ENCODE measurements at regions not wholly inside any gene's neighbourhood (a gene's known extent, or its start where the extent isn't known, plus 50 kb on each side); places are given as distances from the start of the nearest gene placed in this dataset.

- no peak overlapping the region for H3K4me3 ChIP-seq (ENCODE audit: insufficient read depth, low read depth, low read length)
- FAIRE-seq (no peak), DNase-seq (ENCODE audit: low read depth) (no peak)
- H3K4me1 ChIP-seq (ENCODE audit: insufficient read depth, low read length) = no peaks in the 10 kb centered on the region
- Mint-ChIP-seq H3K27ac (ENCODE audit: unreplicated experiment) (no peak overlapping the region), H3K27me3 (ENCODE audit: low read depth, unreplicated experiment) (peaks cover 1% of the 10 kb centered on the region), H3K4me1 (ENCODE audit: low read depth, unreplicated experiment) (no peaks in the 10 kb centered on the region), H3K36me3 (ENCODE audit: low read depth, unreplicated experiment) (no peaks in the 10 kb centered on the region), H3K9me3 (ENCODE audit: unreplicated experiment) (no peaks in the 10 kb centered on the region), H3K4me3 (ENCODE audit: unreplicated experiment) (no peak overlapping the region)
- no peak overlapping the region for H3K4me2 ChIP-seq (ENCODE audit: low read length)
- no peak overlapping the region for H3K9ac ChIP-seq (ENCODE audit: low read length)
- no peaks in the 10 kb centered on the region for H3K79me2 ChIP-seq (ENCODE audit: insufficient read depth, low read length)
- no peak overlapping the region for H2AFZ ChIP-seq (ENCODE audit: low read depth, low read length)
- no peaks in the 10 kb centered on the region for H3K27me3 ChIP-seq (ENCODE audit: insufficient read depth, low read length)
- H3K27ac ChIP-seq (ENCODE audit: low read depth, low read length) = no peak overlapping the region
- TF ChIP-seq EZH2 (IDR thresholded peaks at IDR 0.05; ENCODE audit: insufficient read depth, low read length) (no peak), CTCF (IDR thresholded peaks at IDR 0.05; ENCODE audit: insufficient read depth, low read depth, low read length) (no peak)
- no peaks in the 10 kb centered on the region for H3K9me3 ChIP-seq (ENCODE audit: insufficient read depth, low read depth, low read length)
- H3K36me3 ChIP-seq (ENCODE audit: insufficient read depth, low read length) = no peaks in the 10 kb centered on the region
- H4K20me1 ChIP-seq (ENCODE audit: insufficient read depth, low read length) = no peaks in the 10 kb centered on the region
Observed at GRCh38 chr1:166300767-166301166, 134.0 kb upstream of the FAM78B start.

GRCh38 chr1:166302989-166303758 is 136.4 kb upstream of the FAM78B start:
- Mint-ChIP-seq H3K4me1 (ENCODE audit: low read depth, unreplicated experiment) (no peaks in the 10 kb centered on the region), H3K27me3 (ENCODE audit: low read depth, unreplicated experiment) (peaks cover 5% of the 10 kb centered on the region), H3K36me3 (ENCODE audit: low read depth, unreplicated experiment) (no peaks in the 10 kb centered on the region), H3K27ac (ENCODE audit: unreplicated experiment) (no peak overlapping the region), H3K4me3 (ENCODE audit: unreplicated experiment) (no peak overlapping the region), H3K9me3 (ENCODE audit: unreplicated experiment) (no peaks in the 10 kb centered on the region)
- no peak overlapping the region for H3K9ac ChIP-seq (ENCODE audit: low read length)
- H3K27me3 ChIP-seq (ENCODE audit: insufficient read depth, low read length) = no peaks in the 10 kb centered on the region
- no peak overlapping the region for H3K4me2 ChIP-seq (ENCODE audit: low read length)
- no peaks in the 10 kb centered on the region for H3K4me1 ChIP-seq (ENCODE audit: insufficient read depth, low read length)
- no peak overlapping the region for H3K4me3 ChIP-seq (ENCODE audit: insufficient read depth, low read depth, low read length)
- H2AFZ ChIP-seq (ENCODE audit: low read depth, low read length) = no peak overlapping the region
- FAIRE-seq (no peak), DNase-seq (ENCODE audit: low read depth) (no peak)
- TF ChIP-seq EZH2 (IDR thresholded peaks at IDR 0.05; ENCODE audit: insufficient read depth, low read length) (no peak), CTCF (IDR thresholded peaks at IDR 0.05; ENCODE audit: insufficient read depth, low read depth, low read length) (no peak)
- H3K79me2 ChIP-seq (ENCODE audit: insufficient read depth, low read length) = no peaks in the 10 kb centered on the region
- H3K9me3 ChIP-seq (ENCODE audit: insufficient read depth, low read depth, low read length) = no peaks in the 10 kb centered on the region
- H3K27ac ChIP-seq (ENCODE audit: low read depth, low read length) = no peak overlapping the region
- H4K20me1 ChIP-seq (ENCODE audit: insufficient read depth, low read length) = no peaks in the 10 kb centered on the region
- H3K36me3 ChIP-seq (ENCODE audit: insufficient read depth, low read length) = no peaks in the 10 kb centered on the region

- no peak overlapping the region for H3K9ac ChIP-seq (ENCODE audit: low read length)
- H3K36me3 ChIP-seq (ENCODE audit: insufficient read depth, low read length) = no peaks in the 10 kb centered on the region
- no peak overlapping the region for H3K4me3 ChIP-seq (ENCODE audit: insufficient read depth, low read depth, low read length)
- no peak overlapping the region for H2AFZ ChIP-seq (ENCODE audit: low read depth, low read length)
- H3K79me2 ChIP-seq (ENCODE audit: insufficient read depth, low read length) = no peaks in the 10 kb centered on the region
- no peaks in the 10 kb centered on the region for H4K20me1 ChIP-seq (ENCODE audit: insufficient read depth, low read length)
- no peaks in the 10 kb centered on the region for H3K36me3 Mint-ChIP-seq (ENCODE audit: low read depth, unreplicated experiment)
- no peaks in the 10 kb centered on the region for H3K4me1 ChIP-seq (ENCODE audit: insufficient read depth, low read length)
- no peaks in the 10 kb centered on the region for H3K27me3 ChIP-seq (ENCODE audit: insufficient read depth, low read length)
- no peaks in the 10 kb centered on the region for H3K9me3 ChIP-seq (ENCODE audit: insufficient read depth, low read depth, low read length)
- H3K4me3 Mint-ChIP-seq (ENCODE audit: unreplicated experiment) = no peak overlapping the region
- no peak overlapping the region for H3K27ac Mint-ChIP-seq (ENCODE audit: unreplicated experiment)
- no peaks in the 10 kb centered on the region for H3K9me3 Mint-ChIP-seq (ENCODE audit: unreplicated experiment)
- no peak overlapping the region for H3K4me2 ChIP-seq (ENCODE audit: low read length)
- H3K4me1 Mint-ChIP-seq (ENCODE audit: low read depth, unreplicated experiment) = no peaks in the 10 kb centered on the region
- peaks cover 5% of the 10 kb centered on the region for H3K27me3 Mint-ChIP-seq (ENCODE audit: low read depth, unreplicated experiment)
- TF ChIP-seq EZH2 (IDR thresholded peaks at IDR 0.05; ENCODE audit: insufficient read depth, low read length) (no peak), CTCF (IDR thresholded peaks at IDR 0.05; ENCODE audit: insufficient read depth, low read depth, low read length) (no peak)
- no peak overlapping the region for H3K27ac ChIP-seq (ENCODE audit: low read depth, low read length)
- DNase-seq (ENCODE audit: low read depth) (no peak), FAIRE-seq (no peak)
Observed at GRCh38 chr1:166304131-166304530, 137.3 kb upstream of the FAM78B start.
